ENCODE measurements at regions not wholly inside any gene's neighbourhood (a gene's known extent, or its start where the extent isn't known, plus 50 kb on each side); places are given as distances from the start of the nearest gene placed in this dataset.
"Not testable (repeated sequence)": the region's sequence is repeated elsewhere in the genome, so short reads cannot be mapped to it uniquely, and the experiment has no call there.

- no peak for TF ChIP-seq CTCF (conservative IDR thresholded peaks at IDR 0.05)
- no peak overlapping the region for H3K27ac ChIP-seq
Observed at GRCh38 chr1:98126740-98127139, 205.9 kb upstream of the DPYD start.

GRCh38 chr1:98121646-98122045 is 200.8 kb upstream of the DPYD start:
- H3K27ac ChIP-seq: no peak overlapping the region
- no peak for TF ChIP-seq CTCF (conservative IDR thresholded peaks at IDR 0.05)

- TF ChIP-seq CTCF (conservative IDR thresholded peaks at IDR 0.05): no peak
- no peak overlapping the region for H3K27ac ChIP-seq
Observed at GRCh38 chr1:98119796-98120195, 199.0 kb upstream of the DPYD start.

GRCh38 chr1:98113811-98114210 is 193.0 kb upstream of the DPYD start:
- no peak overlapping the region for H3K27ac ChIP-seq

GRCh38 chr1:98112626-98113025 is 191.8 kb upstream of the DPYD start:
- no peak for TF ChIP-seq CTCF (conservative IDR thresholded peaks at IDR 0.05)

More at GRCh38 chr1:98113811-98114210, 193.0 kb upstream of the DPYD start:
- TF ChIP-seq CTCF (conservative IDR thresholded peaks at IDR 0.05): no peak

GRCh38 chr1:98110674-98111073 is 189.8 kb upstream of the DPYD start:
- no peak overlapping the region for H3K27ac ChIP-seq
- TF ChIP-seq CTCF (conservative IDR thresholded peaks at IDR 0.05): no peak

More at GRCh38 chr1:98112626-98113025, 191.8 kb upstream of the DPYD start:
- H3K27ac ChIP-seq: no peak overlapping the region

GRCh38 chr1:98108378-98108777 is 187.5 kb upstream of the DPYD start:
- not testable (repeated sequence) for H3K27ac ChIP-seq

GRCh38 chr1:98107256-98107655 is 186.4 kb upstream of the DPYD start:
- H3K27ac ChIP-seq: no peak overlapping the region
- no peak for TF ChIP-seq CTCF (conservative IDR thresholded peaks at IDR 0.05)

Measured in VCaP (cell line).